Neural cell (in vitro differentiated cells): ENCODE measurements at regions not wholly inside any gene's neighbourhood (a gene's known extent, or its start where the extent isn't known, plus 50 kb on each side); places are given as distances from the start of the nearest gene placed in this dataset.

Source experiments
- CTCF ChIP-seq: fragments of 450-650 bp; IDR thresholded peaks from 2 replicates; pipeline ENCODE4 v1.5.1; 2014; ENCODE audit warnings: antibody characterized with exemption, mild to moderate bottlenecking, moderate library complexity; ENCODE audit not compliant: poor library complexity, severe bottlenecking
- POLR2AphosphoS5 ChIP-seq: IDR thresholded peaks from 2 replicates; pipeline ENCODE4 v1.6.1; 2012
- RAD21 ChIP-seq: fragments of 450-650 bp; conservative IDR thresholded peaks from 2 replicates; pipeline ENCODE4 v1.6.1; 2014; ENCODE audit warnings: antibody characterized with exemption, mild to moderate bottlenecking, moderate library complexity
- TAF1 ChIP-seq: IDR thresholded peaks from 2 replicates; pipeline ENCODE4 v1.6.1; 2012; ENCODE audit warnings: low read depth

- TF ChIP-seq CTCF = no peak
- no peak for TF ChIP-seq TAF1
- TF ChIP-seq POLR2AphosphoS5 = no peak
- no peak for TF ChIP-seq RAD21
Measured at GRCh38 chr15:69750253-69750652, 297.6 kb downstream of the RPLP1 start.
